H9 (cell line): ENCODE measurements at regions not wholly inside any gene's neighbourhood (a gene's known extent, or its start where the extent isn't known, plus 50 kb on each side); places are given as distances from the start of the nearest gene placed in this dataset.

ENCODE experiments used
- DNase-seq: peaks from one replicate; pipeline ENCODE4 v3.0.0-alpha.2; 2017
- H2AFZ ChIP-seq: one replicate; pipeline ENCODE4 v1.6.1; 2013; ENCODE audit warnings: mild to moderate bottlenecking, low read length, control low read depth, moderate library complexity
- H2AK5ac ChIP-seq: 2 replicates; pipeline ENCODE4 v1.6.1; 2013; ENCODE audit warnings: low read length, control low read depth, mixed read lengths; ENCODE audit not compliant: insufficient read length
- H2BK120ac ChIP-seq: one replicate; pipeline ENCODE4 v1.6.1; 2013; ENCODE audit warnings: low read depth, mild to moderate bottlenecking, low read length, control low read depth, inconsistent platforms; ENCODE audit not compliant: poor library complexity, severe bottlenecking
- H2BK12ac ChIP-seq: 2 replicates; pipeline ENCODE4 v1.6.1; 2013; ENCODE audit warnings: low read length, control low read depth, mixed read lengths, low read depth; ENCODE audit not compliant: insufficient read length
- H2BK15ac ChIP-seq: 2 replicates; pipeline ENCODE4 v1.6.1; 2013; ENCODE audit warnings: low read depth, low read length, control low read depth
- H2BK20ac ChIP-seq: one replicate; pipeline ENCODE4 v1.6.1; 2013; ENCODE audit warnings: low read depth, mild to moderate bottlenecking, low read length, control low read depth, inconsistent platforms; ENCODE audit not compliant: poor library complexity, severe bottlenecking
- H2BK5ac ChIP-seq: 2 replicates; pipeline ENCODE4 v1.6.1; 2013; ENCODE audit warnings: low read length, control low read depth, mixed read lengths; ENCODE audit not compliant: insufficient read length
- H3K14ac ChIP-seq: 2 replicates; pipeline ENCODE4 v1.6.1; 2013; ENCODE audit warnings: low read length, control low read depth; ENCODE audit not compliant: insufficient read depth
- H3K18ac ChIP-seq: 2 replicates; pipeline ENCODE4 v1.6.1; 2013; ENCODE audit warnings: low read depth, mild to moderate bottlenecking, mixed read lengths, low read length, control low read depth; ENCODE audit not compliant: insufficient read length
- H3K23ac ChIP-seq: 2 replicates; pipeline ENCODE4 v1.6.1; 2013; ENCODE audit warnings: low read length, control low read depth, mixed read lengths, low read depth; ENCODE audit not compliant: insufficient read length
- H3K23me2 ChIP-seq: 2 replicates; pipeline ENCODE4 v1.6.1; 2013; ENCODE audit warnings: low read depth, mild to moderate bottlenecking, mixed read lengths, low read length, control low read depth; ENCODE audit not compliant: insufficient read length, poor library complexity, severe bottlenecking
- H3K27ac ChIP-seq: 2 replicates; pipeline ENCODE4 v1.5.1; 2013; ENCODE audit warnings: low read length, control low read depth, mixed read lengths, low read depth; ENCODE audit not compliant: insufficient read length
- H3K27me3 ChIP-seq: 2 replicates; pipeline ENCODE4 v1.6.1; 2013; ENCODE audit warnings: low read length, control low read depth, inconsistent platforms; ENCODE audit not compliant: insufficient read depth
- H3K4ac ChIP-seq: 2 replicates; pipeline ENCODE4 v1.6.1; 2013; ENCODE audit warnings: low read depth, mild to moderate bottlenecking, control low read depth, inconsistent platforms, low read length, moderate library complexity
- H3K4me1 ChIP-seq: 2 replicates; pipeline ENCODE4 v1.6.1; 2013; ENCODE audit warnings: low read length, control low read depth, inconsistent platforms; ENCODE audit not compliant: insufficient read depth
- H3K4me2 ChIP-seq: 2 replicates; pipeline ENCODE4 v1.6.1; 2013; ENCODE audit warnings: low read length, control low read depth, mixed read lengths; ENCODE audit not compliant: insufficient read length, insufficient read depth
- H3K56ac ChIP-seq: 2 replicates; pipeline ENCODE4 v1.6.1; 2013; ENCODE audit warnings: low read depth, mild to moderate bottlenecking, mixed read lengths, low read length, control low read depth; ENCODE audit not compliant: insufficient read length
- H3K79me1 ChIP-seq: 2 replicates; pipeline ENCODE4 v1.6.1; 2013; ENCODE audit warnings: low read depth, mild to moderate bottlenecking, moderate library complexity, low read length, control low read depth, inconsistent platforms; ENCODE audit not compliant: insufficient read depth, poor library complexity, severe bottlenecking
- H3K79me2 ChIP-seq: 2 replicates; pipeline ENCODE4 v1.6.1; 2013; ENCODE audit warnings: low read length, control low read depth, inconsistent platforms; ENCODE audit not compliant: insufficient read depth
- H3K9ac ChIP-seq: 2 replicates; pipeline ENCODE4 v1.6.1; 2013; ENCODE audit warnings: low read length, control low read depth, mixed read lengths; ENCODE audit not compliant: insufficient read length; ENCODE audit errors: extremely low read depth
- H3K9me3 ChIP-seq: one replicate; pipeline ENCODE4 v1.6.1; 2013; ENCODE audit warnings: low read depth, low read length, inconsistent platforms; ENCODE audit not compliant: control insufficient read depth
- H3T11ph ChIP-seq: one replicate; pipeline ENCODE4 v1.6.1; 2013; ENCODE audit warnings: mild to moderate bottlenecking, low read length, control low read depth, inconsistent platforms
- H4K20me1 ChIP-seq: one replicate; pipeline ENCODE4 v1.6.1; 2013; ENCODE audit not compliant: control insufficient read depth, insufficient read length, insufficient read depth
- H4K5ac ChIP-seq: 2 replicates; pipeline ENCODE4 v1.6.1; 2013; ENCODE audit warnings: low read depth, mild to moderate bottlenecking, mixed read lengths, low read length, control low read depth; ENCODE audit not compliant: insufficient read length
- H4K8ac ChIP-seq: replicated peaks from 2 replicates; pipeline ENCODE4 v1.6.1; 2013; ENCODE audit warnings: low read length, control low read depth, mixed read lengths, low read depth; ENCODE audit not compliant: insufficient read length
- H4K91ac ChIP-seq: 2 replicates; pipeline ENCODE4 v1.6.1; 2013; ENCODE audit warnings: low read depth, mild to moderate bottlenecking, moderate library complexity, mixed read lengths, low read length, control low read depth; ENCODE audit not compliant: insufficient read length
- H3K27ac Mint-ChIP-seq, 3 experiments: 2 replicates in 2 of 3; 3 replicates in 1 of 3; pipeline ENCODE4 v1.8.0; 2020 to 2021; ENCODE audit warnings: mixed read lengths in 3 of 3, mild to moderate bottlenecking in 1 of 3, moderate library complexity in 1 of 3
- H3K27me3 Mint-ChIP-seq: 2 replicates; pipeline ENCODE4 v1.8.0; 2021; ENCODE audit warnings: low read depth, mild to moderate bottlenecking, moderate library complexity, mixed read lengths
- H3K36me3 Mint-ChIP-seq, 3 experiments: 2 replicates in 2 of 3; 3 replicates in 1 of 3; pipeline ENCODE4 v1.8.0; 2020 to 2021; ENCODE audit warnings: low read depth in 3 of 3, mixed read lengths in 3 of 3; ENCODE audit not compliant: insufficient read depth in 1 of 3
- H3K4me1 Mint-ChIP-seq, 2 experiments: 2 replicates each; pipeline ENCODE4 v1.8.0; 2020; ENCODE audit warnings: mixed read lengths in 2 of 2
- H3K4me3 Mint-ChIP-seq, 2 experiments: 2 replicates in 1 of 2; 3 replicates in 1 of 2; pipeline ENCODE4 v1.8.0; 2020 to 2021; ENCODE audit warnings: mild to moderate bottlenecking in 2 of 2, mixed read lengths in 2 of 2, moderate library complexity in 1 of 2
- H3K9me3 Mint-ChIP-seq, 2 experiments: 2 replicates in 1 of 2; 3 replicates in 1 of 2; pipeline ENCODE4 v1.8.0; 2020; ENCODE audit warnings: mild to moderate bottlenecking in 2 of 2, mixed read lengths in 2 of 2, moderate library complexity in 1 of 2
- WGBS: extraction: QIAGEN DNeasy Blood & Tissue Kit; methylation state at CpG from one replicate; pipeline ENCODE4 v1.1.7; 2013; ENCODE audit warnings: missing lambda C conversion rate, low lambda C conversion rate, mixed read lengths; ENCODE audit not compliant: insufficient read length; ENCODE audit errors: extremely low coverage; 5-methylcytosine and 5-hydroxymethylcytosine counted together
- TF ChIP-seq, protein P1 (sequence below): fragments of 200-600 bp; sonication (generic); conservative IDR thresholded peaks from 3 replicates; pipeline ENCODE4 v1.8.0; 2021; ENCODE audit warnings: antibody characterized with exemption, mild to moderate bottlenecking

DNA sequence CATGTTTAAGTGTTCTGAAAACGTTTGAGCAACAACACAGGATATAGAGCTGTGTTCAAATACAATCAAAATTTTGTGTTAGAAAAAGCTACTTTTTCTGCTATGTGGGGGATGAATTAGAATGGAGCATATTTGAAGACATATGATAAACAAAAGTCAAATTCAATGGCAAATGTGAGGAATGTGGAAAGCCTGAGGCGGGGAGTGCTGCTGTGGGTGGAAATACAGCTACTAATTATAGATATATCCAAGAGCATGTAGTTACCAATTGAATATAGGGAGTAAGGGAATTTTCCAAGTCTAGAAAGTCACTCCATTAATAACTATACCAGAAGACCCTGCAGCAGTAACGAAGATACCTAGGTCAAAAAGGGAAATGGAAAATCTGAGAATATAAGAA is 2370.4 kb upstream of the TENM3 start:
- Histone ChIP-seq H2BK5ac (no peak overlapping the region), H3K27me3 (no peaks in the 10 kb centered on the region), H2AFZ (no peak overlapping the region), H3K4ac (no peak overlapping the region), H2BK15ac (no peak overlapping the region), H3K9ac (no peak overlapping the region), H3K4me1 (no peaks in the 10 kb centered on the region), H3T11ph (no peak overlapping the region), H3K79me1 (no peaks in the 10 kb centered on the region), H4K91ac (no peak overlapping the region), H3K23ac (no peak overlapping the region), H2BK120ac (no peak overlapping the region), H3K23me2 (no peaks in the 10 kb centered on the region), H4K20me1 (no peaks in the 10 kb centered on the region), H2AK5ac (no peak overlapping the region), H3K27ac (no peak overlapping the region), H4K5ac (no peak overlapping the region), H3K9me3 (no peaks in the 10 kb centered on the region), H3K14ac (no peak overlapping the region), H2BK20ac (no peak overlapping the region), H3K56ac (no peak overlapping the region), H3K18ac (no peak overlapping the region), H2BK12ac (no peak overlapping the region), H3K79me2 (no peaks in the 10 kb centered on the region), H4K8ac (no peak overlapping the region), H3K4me2 (no peak overlapping the region)
- no peak overlapping the region for H3K4me3 Mint-ChIP-seq
- TF ChIP-seq, protein P1, sequence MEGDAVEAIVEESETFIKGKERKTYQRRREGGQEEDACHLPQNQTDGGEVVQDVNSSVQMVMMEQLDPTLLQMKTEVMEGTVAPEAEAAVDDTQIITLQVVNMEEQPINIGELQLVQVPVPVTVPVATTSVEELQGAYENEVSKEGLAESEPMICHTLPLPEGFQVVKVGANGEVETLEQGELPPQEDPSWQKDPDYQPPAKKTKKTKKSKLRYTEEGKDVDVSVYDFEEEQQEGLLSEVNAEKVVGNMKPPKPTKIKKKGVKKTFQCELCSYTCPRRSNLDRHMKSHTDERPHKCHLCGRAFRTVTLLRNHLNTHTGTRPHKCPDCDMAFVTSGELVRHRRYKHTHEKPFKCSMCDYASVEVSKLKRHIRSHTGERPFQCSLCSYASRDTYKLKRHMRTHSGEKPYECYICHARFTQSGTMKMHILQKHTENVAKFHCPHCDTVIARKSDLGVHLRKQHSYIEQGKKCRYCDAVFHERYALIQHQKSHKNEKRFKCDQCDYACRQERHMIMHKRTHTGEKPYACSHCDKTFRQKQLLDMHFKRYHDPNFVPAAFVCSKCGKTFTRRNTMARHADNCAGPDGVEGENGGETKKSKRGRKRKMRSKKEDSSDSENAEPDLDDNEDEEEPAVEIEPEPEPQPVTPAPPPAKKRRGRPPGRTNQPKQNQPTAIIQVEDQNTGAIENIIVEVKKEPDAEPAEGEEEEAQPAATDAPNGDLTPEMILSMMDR, result no peak
- peaks cover 0 to 2% of the 10 kb centered on the region in 2 experiments; a peak in 1 of 5 replicates for H3K9me3 Mint-ChIP-seq
- no peaks in the 10 kb centered on the region; a peak in 1 of 7 replicates for H3K36me3 Mint-ChIP-seq
- H3K27ac Mint-ChIP-seq, result no peak overlapping the region
- no CpG with 5 or more reads among the region's 3 CpGs for WGBS
- H3K27me3 Mint-ChIP-seq, result no peaks in the 10 kb centered on the region
- H3K4me1 Mint-ChIP-seq, result no peaks in the 10 kb centered on the region
- no peak for DNase-seq
